22Rv1 (cell line): ENCODE measurements at regions not wholly inside any gene's neighbourhood (a gene's known extent, or its start where the extent isn't known, plus 50 kb on each side); places are given as distances from the start of the nearest gene placed in this dataset.
"Not testable (repeated sequence)": the region's sequence is repeated elsewhere in the genome, so short reads cannot be mapped to it uniquely, and the experiment has no call there.

ENCODE experiments used
- H3K27ac ChIP-seq: fragments of 450-650 bp; 2 replicates; pipeline ENCODE4 v1.5.1; 2017
- ZFX ChIP-seq: fragments of 450-650 bp; IDR thresholded peaks from 2 replicates; pipeline ENCODE4 v1.6.1; 2017; ENCODE audit warnings: antibody characterized with exemption, borderline replicate concordance
- TF ChIP-seq, protein P1 (sequence below): fragments of 450-650 bp; IDR thresholded peaks from 2 replicates; pipeline ENCODE4 v1.5.1; 2017; ENCODE audit warnings: mild to moderate bottlenecking

DNA sequence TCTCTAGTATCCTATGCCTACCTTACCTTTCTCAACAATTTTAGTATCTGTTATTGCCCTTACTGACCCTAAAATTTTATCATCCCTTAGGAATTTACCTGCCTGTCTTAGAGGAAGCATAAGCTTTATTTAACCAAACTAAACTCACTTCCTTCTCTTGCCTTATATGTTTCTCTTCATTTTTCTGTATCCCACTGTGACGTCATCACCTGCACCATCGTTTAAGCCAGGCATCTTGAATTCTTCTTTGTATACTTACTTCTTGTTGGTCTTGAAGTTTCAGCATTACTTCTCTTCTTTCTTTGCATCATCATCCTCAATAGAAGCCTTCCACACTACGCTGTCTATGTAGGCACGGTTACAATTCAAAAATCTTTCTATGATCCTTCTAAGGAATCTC, 231.0 kb upstream of the SMIM30 start:
- H3K27ac ChIP-seq, result no peak overlapping the region

GRCh38 chr7:113339661-113340060, 221.3 kb upstream of the SMIM30 start:
- TF ChIP-seq ZFX, result no peak
- TF ChIP-seq, protein P1, sequence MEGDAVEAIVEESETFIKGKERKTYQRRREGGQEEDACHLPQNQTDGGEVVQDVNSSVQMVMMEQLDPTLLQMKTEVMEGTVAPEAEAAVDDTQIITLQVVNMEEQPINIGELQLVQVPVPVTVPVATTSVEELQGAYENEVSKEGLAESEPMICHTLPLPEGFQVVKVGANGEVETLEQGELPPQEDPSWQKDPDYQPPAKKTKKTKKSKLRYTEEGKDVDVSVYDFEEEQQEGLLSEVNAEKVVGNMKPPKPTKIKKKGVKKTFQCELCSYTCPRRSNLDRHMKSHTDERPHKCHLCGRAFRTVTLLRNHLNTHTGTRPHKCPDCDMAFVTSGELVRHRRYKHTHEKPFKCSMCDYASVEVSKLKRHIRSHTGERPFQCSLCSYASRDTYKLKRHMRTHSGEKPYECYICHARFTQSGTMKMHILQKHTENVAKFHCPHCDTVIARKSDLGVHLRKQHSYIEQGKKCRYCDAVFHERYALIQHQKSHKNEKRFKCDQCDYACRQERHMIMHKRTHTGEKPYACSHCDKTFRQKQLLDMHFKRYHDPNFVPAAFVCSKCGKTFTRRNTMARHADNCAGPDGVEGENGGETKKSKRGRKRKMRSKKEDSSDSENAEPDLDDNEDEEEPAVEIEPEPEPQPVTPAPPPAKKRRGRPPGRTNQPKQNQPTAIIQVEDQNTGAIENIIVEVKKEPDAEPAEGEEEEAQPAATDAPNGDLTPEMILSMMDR, result no peak
- H3K27ac ChIP-seq, result no peak overlapping the region

More for the DNA sequence above, 231.0 kb upstream of the SMIM30 start:
- no peak for TF ChIP-seq ZFX
- TF ChIP-seq, protein P1, result no peak

GRCh38 chr7:113338071-113338696, 219.8 kb upstream of the SMIM30 start:
- H3K27ac ChIP-seq, result no peak overlapping the region
- no peak for TF ChIP-seq ZFX
- TF ChIP-seq, protein P1, result no peak

DNA sequence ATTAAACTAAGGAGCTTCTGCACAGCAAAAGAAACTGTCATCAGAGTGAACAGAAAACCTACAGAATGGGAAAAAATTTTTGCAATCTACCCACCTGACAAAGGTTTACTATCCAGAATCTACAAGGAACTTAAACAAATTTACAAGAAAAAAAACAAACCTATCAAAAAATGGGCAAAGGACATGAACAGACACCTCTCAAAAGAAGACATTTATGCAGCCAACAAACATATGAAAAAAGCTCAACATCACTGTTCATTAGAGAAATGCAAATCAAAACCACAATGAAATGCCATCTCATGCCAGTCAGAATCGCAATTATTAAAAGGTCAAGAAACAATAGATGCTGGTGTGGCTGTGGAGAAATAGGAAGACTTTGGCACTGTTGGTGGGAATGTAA, 218.5 kb upstream of the SMIM30 start:
- not testable (repeated sequence) for H3K27ac ChIP-seq

DNA sequence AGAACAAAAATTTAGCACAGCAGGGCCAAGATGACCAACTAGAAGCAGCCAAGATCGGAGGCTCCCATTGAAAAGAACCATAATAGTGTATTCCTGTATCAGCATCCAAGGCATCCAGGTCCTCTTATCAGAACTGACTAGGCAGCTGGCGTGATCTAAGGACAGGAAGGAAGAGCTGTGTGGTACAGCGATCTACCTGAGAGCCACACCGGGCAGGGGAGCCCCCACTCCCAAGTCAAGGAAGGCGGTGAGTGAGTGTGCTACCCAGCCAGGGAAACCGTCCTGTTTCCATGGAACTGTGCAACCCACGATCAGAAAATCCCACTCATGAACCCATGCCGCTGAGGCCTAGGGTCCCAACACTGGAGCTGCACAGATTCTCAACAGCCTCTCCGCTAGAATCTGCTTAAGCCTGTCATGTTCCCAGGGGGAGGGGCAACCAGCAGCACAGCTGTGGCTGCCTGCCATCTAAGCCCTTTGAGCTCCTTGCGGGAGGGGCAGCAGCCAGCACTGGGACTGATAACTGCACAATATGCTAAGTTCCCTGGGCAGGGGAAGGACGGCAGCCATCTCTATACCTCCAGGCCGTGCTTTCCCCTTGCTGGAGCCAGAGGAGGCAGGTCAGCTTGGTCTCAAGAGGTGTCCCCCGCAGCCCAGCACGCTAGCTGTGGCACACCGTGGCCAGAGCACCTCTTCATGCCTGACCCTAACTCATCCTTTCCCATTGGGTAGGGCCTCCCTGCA, 213.0 kb upstream of the SMIM30 start:
- no peak overlapping the region for H3K27ac ChIP-seq
- TF ChIP-seq, protein P1, result no peak
- TF ChIP-seq ZFX, result no peak

- no peak overlapping the region for H3K27ac ChIP-seq
- TF ChIP-seq, protein P1, result no peak
- no peak for TF ChIP-seq ZFX
These were observed 202.8 kb upstream of the SMIM30 start for GRCh38 chr7:113321201-113321600.

GRCh38 chr7:113320419-113320818, 202.1 kb upstream of the SMIM30 start:
- no peak overlapping the region for H3K27ac ChIP-seq
- no peak for TF ChIP-seq ZFX
- TF ChIP-seq, protein P1, result no peak

- no peak overlapping the region for H3K27ac ChIP-seq
- no peak for TF ChIP-seq ZFX
- TF ChIP-seq, protein P1, result no peak
These were observed 196.2 kb upstream of the SMIM30 start for GRCh38 chr7:113314594-113314993.
